ENCODE measurements at regions not wholly inside any gene's neighbourhood (a gene's known extent, or its start where the extent isn't known, plus 50 kb on each side); places are given as distances from the start of the nearest gene placed in this dataset.
"Not testable (repeated sequence)": the region's sequence is repeated elsewhere in the genome, so short reads cannot be mapped to it uniquely, and the experiment has no call there.

GRCh38 chr7:20491284-20491683 lies 124.2 kb upstream of the ABCB5 start:
- DNase-seq (ENCODE audit: insufficient read length, low spot score) (no peak), FAIRE-seq (no peak)
- TF ChIP-seq POLR2A (IDR thresholded peaks at IDR 0.05; ENCODE audit: low read depth, low read length), result no peak
- TF ChIP-seq SPI1 (IDR thresholded peaks at IDR 0.05; ENCODE audit: low read depth, low read length), result no peak
- TF ChIP-seq PAX5 (IDR thresholded peaks at IDR 0.05; ENCODE audit: insufficient read depth, low read length, severe bottlenecking), result no peak
- no peak for TF ChIP-seq POLR2AphosphoS5 (IDR thresholded peaks at IDR 0.05; ENCODE audit: low read depth, low read length)
- TF ChIP-seq TAF1 (IDR thresholded peaks at IDR 0.05; ENCODE audit: low read depth, low read length), result no peak
- TF ChIP-seq POU2F2 (IDR thresholded peaks at IDR 0.05; ENCODE audit: low read depth, low read length), result no peak

GRCh38 chr7:20494566-20494965 lies 120.9 kb upstream of the ABCB5 start:
- DNase-seq (ENCODE audit: insufficient read length, low spot score) (no peak), FAIRE-seq (no peak)
- TF ChIP-seq POLR2AphosphoS5 (IDR thresholded peaks at IDR 0.05; ENCODE audit: low read depth, low read length) (no peak), POLR2A (IDR thresholded peaks at IDR 0.05; ENCODE audit: low read depth, low read length) (no peak), PAX5 (IDR thresholded peaks at IDR 0.05; ENCODE audit: insufficient read depth, low read length, severe bottlenecking) (no peak), SPI1 (IDR thresholded peaks at IDR 0.05; ENCODE audit: low read depth, low read length) (no peak), POU2F2 (IDR thresholded peaks at IDR 0.05; ENCODE audit: low read depth, low read length) (no peak), TAF1 (IDR thresholded peaks at IDR 0.05; ENCODE audit: low read depth, low read length) (no peak)

- not testable (repeated sequence) for FAIRE-seq; DNase-seq (ENCODE audit: insufficient read length, low spot score)
Measured at GRCh38 chr7:20501473-20501872, 114.0 kb upstream of the ABCB5 start.

- DNase-seq (ENCODE audit: insufficient read length, low spot score) (no peak), FAIRE-seq (no peak)
- TF ChIP-seq POLR2AphosphoS5 (IDR thresholded peaks at IDR 0.05; ENCODE audit: low read depth, low read length), result no peak
- TF ChIP-seq POU2F2 (IDR thresholded peaks at IDR 0.05; ENCODE audit: low read depth, low read length), result no peak
- no peak for TF ChIP-seq TAF1 (IDR thresholded peaks at IDR 0.05; ENCODE audit: low read depth, low read length)
- TF ChIP-seq SPI1 (IDR thresholded peaks at IDR 0.05; ENCODE audit: low read depth, low read length), result no peak
- no peak for TF ChIP-seq PAX5 (IDR thresholded peaks at IDR 0.05; ENCODE audit: insufficient read depth, low read length, severe bottlenecking)
- TF ChIP-seq POLR2A (IDR thresholded peaks at IDR 0.05; ENCODE audit: low read depth, low read length), result no peak
Measured at GRCh38 chr7:20503278-20503950, 112.1 kb upstream of the ABCB5 start.

- TF ChIP-seq POLR2A (IDR thresholded peaks at IDR 0.05; ENCODE audit: low read depth, low read length), result no peak
- TF ChIP-seq TAF1 (IDR thresholded peaks at IDR 0.05; ENCODE audit: low read depth, low read length), result no peak
- no peak for TF ChIP-seq POLR2AphosphoS5 (IDR thresholded peaks at IDR 0.05; ENCODE audit: low read depth, low read length)
- TF ChIP-seq PAX5 (IDR thresholded peaks at IDR 0.05; ENCODE audit: insufficient read depth, low read length, severe bottlenecking), result no peak
- TF ChIP-seq POU2F2 (IDR thresholded peaks at IDR 0.05; ENCODE audit: low read depth, low read length), result no peak
- TF ChIP-seq SPI1 (IDR thresholded peaks at IDR 0.05; ENCODE audit: low read depth, low read length), result no peak
- no peak for FAIRE-seq
- DNase-seq (ENCODE audit: insufficient read length, low spot score), result no peak
Measured at GRCh38 chr7:20504060-20504459, 111.4 kb upstream of the ABCB5 start.

- TF ChIP-seq POU2F2 (IDR thresholded peaks at IDR 0.05; ENCODE audit: low read depth, low read length) (no peak), PAX5 (IDR thresholded peaks at IDR 0.05; ENCODE audit: insufficient read depth, low read length, severe bottlenecking) (no peak), TAF1 (IDR thresholded peaks at IDR 0.05; ENCODE audit: low read depth, low read length) (no peak), POLR2AphosphoS5 (IDR thresholded peaks at IDR 0.05; ENCODE audit: low read depth, low read length) (no peak), POLR2A (IDR thresholded peaks at IDR 0.05; ENCODE audit: low read depth, low read length) (no peak), SPI1 (IDR thresholded peaks at IDR 0.05; ENCODE audit: low read depth, low read length) (no peak)
- DNase-seq (ENCODE audit: insufficient read length, low spot score) (no peak), FAIRE-seq (no peak)
Measured at GRCh38 chr7:20506175-20506574, 109.3 kb upstream of the ABCB5 start.

GRCh38 chr7:20507157-20507556 lies 108.3 kb upstream of the ABCB5 start:
- FAIRE-seq, result no peak
- no peak for DNase-seq (ENCODE audit: insufficient read length, low spot score)
- TF ChIP-seq POLR2A (IDR thresholded peaks at IDR 0.05; ENCODE audit: low read depth, low read length), result no peak
- TF ChIP-seq SPI1 (IDR thresholded peaks at IDR 0.05; ENCODE audit: low read depth, low read length), result no peak

GRCh38 chr7:20508109-20508508 lies 107.4 kb upstream of the ABCB5 start:
- DNase-seq (ENCODE audit: insufficient read length, low spot score), result no peak
- TF ChIP-seq POU2F2 (IDR thresholded peaks at IDR 0.05; ENCODE audit: low read depth, low read length) (no peak), POLR2AphosphoS5 (IDR thresholded peaks at IDR 0.05; ENCODE audit: low read depth, low read length) (no peak), POLR2A (IDR thresholded peaks at IDR 0.05; ENCODE audit: low read depth, low read length) (no peak), TAF1 (IDR thresholded peaks at IDR 0.05; ENCODE audit: low read depth, low read length) (no peak), SPI1 (IDR thresholded peaks at IDR 0.05; ENCODE audit: low read depth, low read length) (no peak), PAX5 (IDR thresholded peaks at IDR 0.05; ENCODE audit: insufficient read depth, low read length, severe bottlenecking) (no peak)
- FAIRE-seq, result no peak

- no peak for DNase-seq (ENCODE audit: insufficient read length, low spot score)
- TF ChIP-seq SPI1 (IDR thresholded peaks at IDR 0.05; ENCODE audit: low read depth, low read length), result no peak
- no peak for TF ChIP-seq POU2F2 (IDR thresholded peaks at IDR 0.05; ENCODE audit: low read depth, low read length)
- no peak for TF ChIP-seq POLR2AphosphoS5 (IDR thresholded peaks at IDR 0.05; ENCODE audit: low read depth, low read length)
- no peak for TF ChIP-seq POLR2A (IDR thresholded peaks at IDR 0.05; ENCODE audit: low read depth, low read length)
- no peak for TF ChIP-seq PAX5 (IDR thresholded peaks at IDR 0.05; ENCODE audit: insufficient read depth, low read length, severe bottlenecking)
- TF ChIP-seq TAF1 (IDR thresholded peaks at IDR 0.05; ENCODE audit: low read depth, low read length), result no peak
- no peak for FAIRE-seq
Measured at GRCh38 chr7:20509892-20510572, 105.4 kb upstream of the ABCB5 start.

GRCh38 chr7:20510573-20510900 lies 104.9 kb upstream of the ABCB5 start:
- FAIRE-seq (no peak), DNase-seq (ENCODE audit: insufficient read length, low spot score) (no peak)
- TF ChIP-seq TAF1 (IDR thresholded peaks at IDR 0.05; ENCODE audit: low read depth, low read length), result no peak
- no peak for TF ChIP-seq POU2F2 (IDR thresholded peaks at IDR 0.05; ENCODE audit: low read depth, low read length)
- TF ChIP-seq POLR2A (IDR thresholded peaks at IDR 0.05; ENCODE audit: low read depth, low read length), result no peak
- TF ChIP-seq PAX5 (IDR thresholded peaks at IDR 0.05; ENCODE audit: insufficient read depth, low read length, severe bottlenecking), result no peak
- no peak for TF ChIP-seq SPI1 (IDR thresholded peaks at IDR 0.05; ENCODE audit: low read depth, low read length)
- no peak for TF ChIP-seq POLR2AphosphoS5 (IDR thresholded peaks at IDR 0.05; ENCODE audit: low read depth, low read length)
